Panc1 (cell line): ENCODE measurements at regions not wholly inside any gene's neighbourhood (a gene's known extent, or its start where the extent isn't known, plus 50 kb on each side); places are given as distances from the start of the nearest gene placed in this dataset.

Experiments
- ATAC-seq: fragments of 200-7000 bp; cut with Tn5 transposase; 2 replicates; pipeline ENCODE4 v1.9.1; 2020; ENCODE audit warnings: mild to moderate bottlenecking, moderate library complexity
- BruUV-seq: library from RNA; stranded (reverse); fragments of 400-500 nt; replicated peaks from 2 replicates; lab custom pipeline; 2021; lab: Mats Ljungman, UMichigan
- CTCF ChIA-PET: fragments of 300-600 bp; sonication (Branson Sonifier 250); formaldehyde crosslinking; loops from one replicate; lab custom pipeline; 2022; ENCODE audit warnings: antibody characterized with exemption; lab: Charles Lee
- POLR2A ChIA-PET: fragments of 300-600 bp; sonication (Branson Sonifier 250); formaldehyde crosslinking; loops from one replicate; lab custom pipeline; 2022; ENCODE audit warnings: antibody characterized with exemption; lab: Charles Lee
- DNase-seq: peaks from one replicate; pipeline ENCODE4 v3.0.0-alpha.2; 2010; ENCODE audit warnings: low read depth, low spot score
- H3K27ac ChIP-seq: 2 replicates; pipeline ENCODE4 v1.5.1; 2011; ENCODE audit warnings: mild to moderate bottlenecking, low read length, inconsistent platforms
- H3K27me3 ChIP-seq: fragments of 200-500 bp; sonication (Bioruptor generic); 2 replicates; pipeline ENCODE4 v1.6.0; 2014; ENCODE audit warnings: low read length, inconsistent platforms; ENCODE audit not compliant: control insufficient read depth, insufficient read depth
- H3K36me3 ChIP-seq: fragments of 200-500 bp; sonication (Bioruptor generic); 2 replicates; pipeline ENCODE4 v1.5.1; 2014; ENCODE audit warnings: inconsistent platforms, mild to moderate bottlenecking, low read length, moderate library complexity; ENCODE audit not compliant: control insufficient read depth, insufficient read depth
- H3K4me1 ChIP-seq: 2 replicates; pipeline ENCODE4 v1.5.1; 2011; ENCODE audit warnings: inconsistent platforms, mild to moderate bottlenecking, low read length, moderate library complexity; ENCODE audit not compliant: control insufficient read depth, insufficient read depth
- H3K4me3 ChIP-seq, 2 experiments: 2 replicates each; pipeline ENCODE4 v1.5.1; 2011 to 2012; ENCODE audit warnings: low read depth in 2 of 2, low read length in 2 of 2, mild to moderate bottlenecking in 2 of 2, inconsistent platforms in 1 of 2, moderate library complexity in 1 of 2
- H3K9me3 ChIP-seq: fragments of 200-500 bp; sonication (Bioruptor generic); 2 replicates; pipeline ENCODE4 v1.5.1; 2014; ENCODE audit warnings: low read depth, mild to moderate bottlenecking, inconsistent platforms, low read length, moderate library complexity; ENCODE audit not compliant: control insufficient read depth, insufficient read depth
- CTCF ChIP-seq: fragments of 450-650 bp; IDR thresholded peaks from 2 replicates; pipeline ENCODE4 v1.5.1; 2017; ENCODE audit warnings: mild to moderate bottlenecking
- POLR2AphosphoS5 ChIP-seq: IDR thresholded peaks from 2 replicates; pipeline ENCODE4 v1.6.1; 2012; ENCODE audit warnings: mild to moderate bottlenecking, low read depth, low read length, moderate library complexity
- REST ChIP-seq, 2 experiments: IDR thresholded peaks; 2 replicates each; pipeline ENCODE4 v1.6.1; 2011 to 2012; ENCODE audit warnings: low read depth in 2 of 2, control low read depth in 1 of 2, low read length in 1 of 2, mild to moderate bottlenecking in 1 of 2, moderate library complexity in 1 of 2; ENCODE audit not compliant: insufficient read depth in 1 of 2
- SIN3A ChIP-seq: IDR thresholded peaks from 2 replicates; pipeline ENCODE4 v1.6.1; 2012; ENCODE audit warnings: low read depth, mild to moderate bottlenecking, low read length, moderate library complexity, borderline replicate concordance; ENCODE audit not compliant: insufficient read depth
- TCF7L2 ChIP-seq: IDR thresholded peaks from 2 replicates; pipeline ENCODE4 v1.6.1; 2011; ENCODE audit warnings: mild to moderate bottlenecking, low read depth, low read length, inconsistent platforms
- in situ Hi-C: cut with HindIII; loops from 2 replicates; pipeline ENCODE4 v1.10.0; 2016; ENCODE audit warnings: low sequenced_read_pairs, low pct_unique_long_range_greater_than_20kb
- intact Hi-C: fragments of 100-400 bp; cut with micrococcal nuclease; formaldehyde crosslinking; loops from one replicate; pipeline ENCODE4 v1.10.0; 2022; ENCODE audit not compliant: unreplicated experiment

DNA sequence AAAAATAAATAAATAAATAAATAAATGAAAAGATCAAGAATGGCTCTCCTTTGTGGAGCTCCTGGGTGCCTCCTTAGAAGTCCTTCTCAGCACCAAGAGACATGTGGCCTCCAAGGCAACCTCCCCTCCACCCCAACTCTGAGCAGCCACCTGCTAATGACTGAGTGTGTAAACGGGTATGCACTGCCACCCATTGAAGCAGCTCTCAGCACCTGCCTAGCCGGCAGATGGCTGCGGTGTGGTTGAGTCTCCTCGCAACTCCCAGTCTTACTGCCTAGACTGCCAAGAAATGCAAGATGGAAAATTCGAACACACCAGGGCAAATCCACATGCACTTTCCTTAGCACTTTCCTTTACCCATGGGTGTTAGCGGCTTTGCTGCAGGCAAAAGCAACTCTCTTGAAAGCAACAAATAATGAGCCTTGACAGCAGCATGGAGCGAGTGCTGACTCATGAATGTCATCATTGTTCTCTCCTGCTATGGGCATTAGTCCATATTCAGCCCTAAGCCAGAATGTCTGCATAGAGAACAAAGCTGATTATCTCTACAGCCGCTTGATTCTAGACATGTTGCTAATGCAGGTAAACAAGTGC lies 913.9 kb upstream of the AUTS2 start:
- Histone ChIP-seq H3K27me3 (no peaks in the 10 kb centered on the region), H3K4me3 (no peak overlapping the region), H3K4me1 (no peaks in the 10 kb centered on the region), H3K9me3 (no peaks in the 10 kb centered on the region), H3K36me3 (no peaks in the 10 kb centered on the region), H3K27ac (no peak overlapping the region)
- no peak for DNase-seq
- no peak for ATAC-seq
- intact Hi-C loops: no loop called here
- BruUV-seq: no TSS peak
- POLR2A ChIA-PET: interaction anchor here (0.6 kb wide), 1 partner anchor 1082 kb away, joined by 8 read pairs; no protein-coding TSS in a partner anchor
- TF ChIP-seq REST (IDR thresholded peaks at IDR 0.05; ENCODE audit: insufficient read depth in 1 of 2, low read depth in 2 of 2, low read length in 1 of 2) (no peak), POLR2AphosphoS5 (no peak), CTCF (no peak), SIN3A (no peak), TCF7L2 (no peak)
- CTCF ChIA-PET: no interaction called here
- in situ Hi-C loops: no loop called here

- no peaks in the 10 kb centered on the region for H3K36me3 ChIP-seq
- ChIA-PET CTCF (no interaction called here), POLR2A (no interaction called here)
- H3K4me3 ChIP-seq: no peak overlapping the region
- BruUV-seq: no TSS peak
- no peaks in the 10 kb centered on the region for H3K27me3 ChIP-seq
- intact Hi-C loops (no loop called here), in situ Hi-C loops (no loop called here)
- DNase-seq: no peak
- no peak overlapping the region for H3K27ac ChIP-seq
- no peaks in the 10 kb centered on the region for H3K4me1 ChIP-seq
- TF ChIP-seq POLR2AphosphoS5: no peak
- TF ChIP-seq SIN3A: no peak
- no peak for TF ChIP-seq CTCF
- no peak for TF ChIP-seq TCF7L2
- TF ChIP-seq REST (IDR thresholded peaks at IDR 0.05; ENCODE audit: insufficient read depth in 1 of 2, low read depth in 2 of 2, low read length in 1 of 2): no peak
- H3K9me3 ChIP-seq: no peaks in the 10 kb centered on the region
- no peak for ATAC-seq
Observed at GRCh38 chr7:68684996-68685395, 913.3 kb upstream of the AUTS2 start.
